CD4-positive, alpha-beta T cell (primary cell): ENCODE measurements at regions not wholly inside any gene's neighbourhood (a gene's known extent, or its start where the extent isn't known, plus 50 kb on each side); places are given as distances from the start of the nearest gene placed in this dataset.

Experiments used
- ATAC-seq: fragments of 200-7000 bp; cut with Tn5 transposase; one replicate; pipeline ENCODE4 v1.10.0; 2022; ENCODE audit warnings: mild to moderate bottlenecking; ENCODE audit not compliant: poor library complexity
- CTCF ChIA-PET: fragments of 350-600 bp; sonication (Branson Sonifier 250); formaldehyde crosslinking; loops from one replicate; lab custom pipeline; 2021; ENCODE audit warnings: antibody characterized with exemption, inconsistent platforms; lab: Charles Lee
- POLR2A ChIA-PET: fragments of 350-600 bp; sonication (Branson Sonifier 250); formaldehyde crosslinking; loops from one replicate; lab custom pipeline; 2021; ENCODE audit warnings: antibody characterized with exemption, inconsistent platforms; lab: Charles Lee
- DNase-seq, 14 experiments: peaks; one replicate each; pipeline ENCODE4 v3.0.0-alpha.2; 2013 to 2020; ENCODE audit warnings: mixed read lengths in 2 of 14
- H3K27ac ChIP-seq, 2 donors: one replicate each; pipeline versions ENCODE4 v1.5.1 to v1.7.0; 2013; ENCODE audit warnings: low read length in 2 of 2, low read depth in 1 of 2, mild to moderate bottlenecking in 1 of 2
- H3K27me3 ChIP-seq, 2 experiments: 1 replicate in 1 of 2; 2 replicates in 1 of 2; pipeline versions ENCODE4 v1.6.1 to v1.7.0; 2013; ENCODE audit warnings: low read length in 2 of 2, control low read depth in 1 of 2, mild to moderate bottlenecking in 1 of 2, moderate library complexity in 1 of 2; ENCODE audit not compliant: insufficient read depth in 2 of 2, control insufficient read depth in 1 of 2
- H3K36me3 ChIP-seq: one replicate; pipeline ENCODE4 v1.6.1; 2013; ENCODE audit warnings: low read length, control low read depth; ENCODE audit not compliant: insufficient read depth
- H3K4me1 ChIP-seq: one replicate; pipeline ENCODE4 v1.6.1; 2013; ENCODE audit warnings: low read length, control low read depth; ENCODE audit not compliant: insufficient read depth
- H3K4me3 ChIP-seq: one replicate; pipeline ENCODE4 v1.5.1; 2013; ENCODE audit warnings: mild to moderate bottlenecking, low read length, moderate library complexity
- H3K9me3 ChIP-seq, 2 experiments: 1 replicate in 1 of 2; 2 replicates in 1 of 2; pipeline versions ENCODE4 v1.6.1 to v1.7.0; 2013; ENCODE audit warnings: low read length in 2 of 2, mild to moderate bottlenecking in 2 of 2, control low read depth in 1 of 2, moderate library complexity in 1 of 2; ENCODE audit not compliant: control insufficient read depth in 1 of 2, insufficient read depth in 1 of 2
- H3K27ac Mint-ChIP-seq: one replicate; pipeline ENCODE4 v1.8.0; 2020; ENCODE audit warnings: mixed read lengths
- H3K27me3 Mint-ChIP-seq: one replicate; pipeline ENCODE4 v1.8.0; 2021; ENCODE audit warnings: mixed read lengths
- H3K36me3 Mint-ChIP-seq: one replicate; pipeline ENCODE4 v1.8.0; 2021; ENCODE audit warnings: low read depth, mixed read lengths
- H3K4me1 Mint-ChIP-seq: one replicate; pipeline ENCODE4 v1.8.0; 2021; ENCODE audit warnings: low read depth, mixed read lengths
- H3K4me3 Mint-ChIP-seq: one replicate; pipeline ENCODE4 v1.8.0; 2020; ENCODE audit warnings: mild to moderate bottlenecking, mixed read lengths
- H3K9me3 Mint-ChIP-seq: one replicate; pipeline ENCODE4 v1.8.0; 2020; ENCODE audit warnings: mixed read lengths
- CTCF ChIP-seq: fragments of 200-600 bp; IDR thresholded peaks from one replicate; pipeline ENCODE4 v1.8.0; 2022; ENCODE audit warnings: antibody characterized with exemption, mild to moderate bottlenecking
- intact Hi-C, 2 experiments: fragments of 100-400 bp; cut with DNase I in 1 of 2; cut with micrococcal nuclease in 1 of 2; formaldehyde crosslinking; loops; one replicate each; pipeline versions ENCODE4 v1.15.1 to v1.9.0; 2023 to 2025; cut with DNase I, micrococcal nuclease

GRCh38 chr2:64832936-64833335 lies 156.3 kb upstream of the SLC1A4 start:
- CTCF ChIA-PET: interaction anchor here (1.0 to 3.5 kb wide), 3 partner anchors 180 to 224 kb away, joined by 4 to 32 read pairs (median 4); partner anchors contain the start of gene SERTAD2
- no peak overlapping the region for H3K27ac ChIP-seq
- ATAC-seq (no peak), DNase-seq (no peak)
- H3K27me3 ChIP-seq: no peaks in the 10 kb centered on the region
- POLR2A ChIA-PET: interaction anchor here (3.4 to 3.6 kb wide), 2 partner anchors 82 to 179 kb away, joined by 20 read pairs; partner anchors contain the start of gene SERTAD2
- no peaks in the 10 kb centered on the region for H3K9me3 Mint-ChIP-seq
- no peak overlapping the region for H3K4me3 Mint-ChIP-seq
- peaks cover 5% of the 10 kb centered on the region for H3K4me1 Mint-ChIP-seq
- peaks cover 13% of the 10 kb centered on the region for H3K4me1 ChIP-seq
- no peaks in the 10 kb centered on the region for H3K36me3 Mint-ChIP-seq
- H3K4me3 ChIP-seq: no peak overlapping the region
- H3K27me3 Mint-ChIP-seq: no peaks in the 10 kb centered on the region
- intact Hi-C loops: loop anchor here (5.0 kb wide), 1 partner anchor 66 kb away; no protein-coding TSS in a partner anchor
- no peak overlapping the region for H3K27ac Mint-ChIP-seq
- H3K9me3 ChIP-seq: no peaks in the 10 kb centered on the region
- no peak for TF ChIP-seq CTCF
- H3K36me3 ChIP-seq: no peaks in the 10 kb centered on the region

GRCh38 chr2:64836566-64836965 lies 152.6 kb upstream of the SLC1A4 start:
- peaks cover 8% of the 10 kb centered on the region for H3K4me1 Mint-ChIP-seq
- H3K27me3 Mint-ChIP-seq: no peaks in the 10 kb centered on the region
- Histone ChIP-seq H3K27ac (no peak overlapping the region), H3K4me3 (no peak overlapping the region), H3K27me3 (no peaks in the 10 kb centered on the region), H3K36me3 (no peaks in the 10 kb centered on the region), H3K4me1 (peaks cover 9% of the 10 kb centered on the region), H3K9me3 (no peaks in the 10 kb centered on the region)
- no peak overlapping the region for H3K4me3 Mint-ChIP-seq
- DNase-seq: no peak
- ChIA-PET CTCF (interaction anchor here (0.8 kb wide), 1 partner anchor 13 kb away, joined by 3 read pairs; no protein-coding TSS in a partner anchor), POLR2A (no interaction called here)
- ATAC-seq: no peak
- intact Hi-C loops: no loop called here
- no peaks in the 10 kb centered on the region for H3K9me3 Mint-ChIP-seq
- no peak for TF ChIP-seq CTCF
- no peaks in the 10 kb centered on the region for H3K36me3 Mint-ChIP-seq
- H3K27ac Mint-ChIP-seq: no peak overlapping the region

GRCh38 chr2:64837116-64837731 lies 152.0 kb upstream of the SLC1A4 start:
- Mint-ChIP-seq H3K27ac (no peak overlapping the region), H3K4me1 (peaks cover 4% of the 10 kb centered on the region), H3K9me3 (no peaks in the 10 kb centered on the region), H3K27me3 (no peaks in the 10 kb centered on the region), H3K4me3 (no peak overlapping the region), H3K36me3 (no peaks in the 10 kb centered on the region)
- Histone ChIP-seq H3K36me3 (no peaks in the 10 kb centered on the region), H3K27me3 (no peaks in the 10 kb centered on the region), H3K9me3 (no peaks in the 10 kb centered on the region), H3K27ac (no peak overlapping the region), H3K4me3 (no peak overlapping the region), H3K4me1 (peaks cover 4% of the 10 kb centered on the region)
- no peak for ATAC-seq
- no peak for DNase-seq
- ChIA-PET CTCF (interaction anchor here (0.8 kb wide), 1 partner anchor 14 kb away, joined by 3 read pairs; no protein-coding TSS in a partner anchor), POLR2A (no interaction called here)
- intact Hi-C loops: no loop called here
- no peak for TF ChIP-seq CTCF
